Testis (tissue), 2 donors: ENCODE measurements at regions not wholly inside any gene's neighbourhood (a gene's known extent, or its start where the extent isn't known, plus 50 kb on each side); places are given as distances from the start of the nearest gene placed in this dataset.

ENCODE experiments used
- CTCF ChIP-seq, 3 experiments: fragments of 450-650 bp in 2 of 3; fragments of 200-600 bp in 1 of 3; sonication (generic) in 1 of 3; IDR thresholded peaks; one replicate each; pipeline ENCODE4 v1.5.1; 2016 to 2019; ENCODE audit warnings: antibody characterized with exemption in 3 of 3, mild to moderate bottlenecking in 2 of 3, moderate library complexity in 1 of 3
- POLR2A ChIP-seq: fragments of 450-650 bp; IDR thresholded peaks from one replicate; pipeline ENCODE4 v1.6.1; 2017; ENCODE audit warnings: antibody characterized with exemption, mild to moderate bottlenecking, moderate library complexity

- TF ChIP-seq CTCF (IDR thresholded peaks at IDR 0.05): peak; percentile 28 to 52 (median 48)
- no peak for TF ChIP-seq POLR2A
Measured at GRCh38 chr14:54329082-54329695, 67.6 kb upstream of the CDKN3 start.
